Cerebellar nuclear complex (tissue), 1 donor: ENCODE measurements at regions not wholly inside any gene's neighbourhood (a gene's known extent, or its start where the extent isn't known, plus 50 kb on each side); places are given as distances from the start of the nearest gene placed in this dataset.

Experiments used
- DNase-seq, 2 experiments: peaks; one replicate each; lab custom pipeline; 2025; lab: John Stamatoyannopoulos, UW

GRCh38 chr17:77771145-77771544 is 187.4 kb upstream of the TNRC6C start:
- DNase-seq: no peak

DNA sequence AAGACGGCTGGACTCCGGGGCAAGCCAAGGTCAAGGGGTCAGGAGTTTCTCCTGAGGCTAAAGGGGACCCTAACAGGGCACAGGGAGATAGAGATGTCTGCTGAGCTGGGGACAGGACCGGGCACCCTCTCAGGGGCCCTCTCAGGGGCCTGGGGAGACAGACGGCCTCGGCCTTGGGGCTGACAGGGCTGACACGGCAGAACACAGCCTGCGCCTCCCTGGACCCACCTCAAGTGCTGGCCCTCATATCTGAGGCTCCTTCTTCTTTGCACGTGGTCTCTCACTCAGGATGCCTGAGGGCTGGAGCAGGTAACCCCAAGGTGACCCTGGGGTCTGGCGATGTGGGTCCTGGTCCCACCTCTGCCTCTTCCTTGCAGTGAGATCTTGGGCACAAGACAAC is 186.9 kb upstream of the TNRC6C start:
- DNase-seq: no peak

DNA sequence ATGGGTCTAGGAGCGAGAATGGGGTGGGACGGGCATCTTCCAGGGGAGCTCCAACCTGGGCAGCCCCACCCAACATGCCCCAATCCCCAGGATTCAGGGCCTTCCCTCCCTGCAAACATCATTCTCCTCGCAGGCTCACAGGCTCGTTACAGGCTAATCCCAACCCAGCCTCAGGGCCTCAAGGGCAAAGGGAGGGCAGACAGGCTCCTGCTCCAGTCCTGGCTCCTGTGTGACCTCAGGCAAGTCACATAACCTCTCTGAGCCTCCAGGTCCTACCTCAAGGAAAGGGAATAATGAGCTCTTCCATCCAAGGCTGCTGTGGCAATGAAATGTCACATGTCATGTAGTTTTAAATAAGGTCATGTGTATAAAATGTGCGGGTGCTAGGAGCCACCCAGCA is 186.5 kb upstream of the TNRC6C start:
- DNase-seq: no peak

- no peak for DNase-seq
Observed at GRCh38 chr17:77772461-77772897, 186.0 kb upstream of the TNRC6C start.

GRCh38 chr17:77772899-77773358 is 185.6 kb upstream of the TNRC6C start:
- DNase-seq: no peak

- no peak for DNase-seq
Observed at GRCh38 chr17:77774182-77774581, 184.3 kb upstream of the TNRC6C start.

DNA sequence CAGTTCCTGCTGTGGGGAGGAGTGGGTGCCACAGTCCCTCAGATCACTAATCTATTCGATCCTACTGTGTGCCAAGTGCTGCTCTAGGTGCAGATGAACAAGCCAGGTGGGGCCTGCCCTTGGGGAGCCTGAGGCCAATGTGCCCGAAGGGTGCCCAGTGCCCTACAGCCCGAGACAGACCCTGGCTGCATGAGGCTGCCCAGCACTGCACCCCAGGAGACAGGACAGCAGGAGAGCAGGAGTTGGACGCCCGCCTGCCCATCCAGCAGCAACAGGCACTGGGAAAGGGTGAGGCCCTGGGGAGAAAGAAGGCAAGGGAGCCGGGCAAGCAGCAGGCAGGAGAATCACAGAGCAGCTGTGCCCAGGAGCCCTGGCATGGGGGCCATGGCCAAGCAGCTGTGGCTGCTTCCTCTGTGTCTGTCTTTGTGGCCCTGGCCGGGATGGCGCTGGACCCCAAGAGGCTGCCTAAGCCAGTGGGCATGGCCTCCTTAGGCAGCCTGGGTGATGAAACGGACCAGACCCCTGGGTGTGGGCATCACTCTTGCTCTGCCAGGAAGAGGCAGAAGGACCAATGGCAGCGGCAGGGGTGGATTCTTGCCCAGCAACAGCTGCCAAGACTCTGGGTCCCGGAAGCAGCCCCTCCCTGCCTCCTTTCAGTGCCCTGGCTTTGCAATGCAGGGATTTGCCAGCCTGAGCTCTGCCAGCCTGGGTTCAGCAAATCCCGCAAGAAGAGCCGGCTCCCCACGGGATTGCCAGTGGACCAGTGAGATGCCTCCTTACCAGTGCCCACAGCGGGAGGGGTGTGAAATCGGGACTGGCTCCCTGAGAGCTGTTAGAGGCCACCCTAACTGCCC is 179.6 kb upstream of the TNRC6C start:
- DNase-seq: no peak

DNA sequence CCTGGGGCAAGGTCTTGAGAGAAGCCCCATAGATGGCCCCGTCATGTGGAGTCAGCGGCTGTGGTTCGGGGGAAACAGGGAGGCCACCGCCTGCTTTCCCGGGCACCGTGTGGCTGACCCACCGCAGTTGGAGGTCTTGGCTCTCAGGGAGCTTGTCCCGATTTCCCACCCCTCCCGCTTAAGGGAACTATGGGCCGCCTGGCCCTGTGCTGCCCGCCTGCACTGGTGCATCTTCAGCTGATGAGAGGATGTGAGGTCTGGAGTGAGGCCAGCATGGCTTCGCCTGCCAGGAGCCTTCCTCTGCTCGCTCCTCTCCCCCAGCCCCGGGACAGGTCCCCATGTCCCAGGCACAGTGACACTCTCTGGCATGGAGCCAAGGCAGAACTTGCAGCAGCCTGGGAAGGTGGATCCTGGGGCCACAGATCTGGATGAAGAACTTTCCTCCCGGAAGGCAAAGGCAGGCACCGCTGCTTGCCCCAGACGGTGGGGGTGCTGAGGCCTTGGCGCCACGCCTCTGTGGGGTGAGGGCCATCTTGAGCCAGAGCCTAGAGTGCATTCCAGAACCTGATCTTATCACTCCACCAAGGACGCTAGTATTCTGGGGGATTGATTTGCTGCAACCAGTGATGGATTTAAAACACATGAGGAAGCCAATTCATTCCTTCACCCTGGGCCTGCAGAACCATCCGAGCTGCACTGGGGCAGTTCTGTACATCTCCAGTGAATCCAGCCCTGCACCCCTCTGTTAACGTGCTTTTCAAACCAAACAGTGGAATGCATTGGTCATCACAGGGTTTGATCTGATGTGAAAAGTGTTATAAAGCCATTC is 178.6 kb upstream of the TNRC6C start:
- DNase-seq: no peak

DNA sequence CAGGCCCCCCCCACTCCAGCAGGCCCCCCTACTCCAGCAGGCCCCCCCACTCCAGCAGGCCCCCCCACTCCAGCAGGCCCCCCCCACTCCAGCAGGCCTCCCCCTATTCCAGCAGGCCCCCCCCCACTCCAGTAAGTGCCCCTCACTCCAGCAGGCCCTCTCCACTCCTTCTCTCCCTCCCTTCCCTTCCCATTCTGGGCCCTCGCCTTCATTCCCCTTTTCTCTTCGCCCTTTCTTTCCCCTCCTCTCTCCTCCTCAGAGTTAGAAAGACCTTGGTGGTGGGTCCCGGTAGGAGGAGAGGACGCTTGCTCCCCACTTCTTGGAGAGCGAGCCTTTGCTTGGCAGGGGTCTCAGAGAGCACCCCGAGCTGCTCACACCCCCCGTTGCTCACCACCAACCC is 177.0 kb upstream of the TNRC6C start:
- DNase-seq: no peak

GRCh38 chr17:77782201-77782600 is 176.3 kb upstream of the TNRC6C start:
- DNase-seq: no peak

DNA sequence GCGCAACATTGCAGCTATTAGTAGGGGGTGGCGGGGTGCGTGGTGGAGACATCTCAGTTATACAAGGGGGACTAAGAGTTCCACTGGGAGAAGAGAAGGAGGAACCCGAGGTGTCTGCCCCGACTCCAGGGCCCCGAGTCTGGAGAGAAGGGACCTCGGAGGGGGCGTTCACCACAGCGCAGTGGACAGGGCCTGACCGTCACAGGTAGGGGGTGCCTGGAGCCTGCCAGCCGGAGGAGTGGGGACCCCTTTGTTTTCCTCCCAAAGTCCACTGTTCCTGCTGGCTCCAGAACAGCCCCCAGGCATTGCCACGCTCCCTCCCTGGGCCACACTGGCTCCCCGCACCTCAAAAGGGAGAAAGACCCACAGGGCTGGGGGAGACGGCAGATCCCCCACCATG is 175.9 kb upstream of the TNRC6C start:
- no peak for DNase-seq

DNA sequence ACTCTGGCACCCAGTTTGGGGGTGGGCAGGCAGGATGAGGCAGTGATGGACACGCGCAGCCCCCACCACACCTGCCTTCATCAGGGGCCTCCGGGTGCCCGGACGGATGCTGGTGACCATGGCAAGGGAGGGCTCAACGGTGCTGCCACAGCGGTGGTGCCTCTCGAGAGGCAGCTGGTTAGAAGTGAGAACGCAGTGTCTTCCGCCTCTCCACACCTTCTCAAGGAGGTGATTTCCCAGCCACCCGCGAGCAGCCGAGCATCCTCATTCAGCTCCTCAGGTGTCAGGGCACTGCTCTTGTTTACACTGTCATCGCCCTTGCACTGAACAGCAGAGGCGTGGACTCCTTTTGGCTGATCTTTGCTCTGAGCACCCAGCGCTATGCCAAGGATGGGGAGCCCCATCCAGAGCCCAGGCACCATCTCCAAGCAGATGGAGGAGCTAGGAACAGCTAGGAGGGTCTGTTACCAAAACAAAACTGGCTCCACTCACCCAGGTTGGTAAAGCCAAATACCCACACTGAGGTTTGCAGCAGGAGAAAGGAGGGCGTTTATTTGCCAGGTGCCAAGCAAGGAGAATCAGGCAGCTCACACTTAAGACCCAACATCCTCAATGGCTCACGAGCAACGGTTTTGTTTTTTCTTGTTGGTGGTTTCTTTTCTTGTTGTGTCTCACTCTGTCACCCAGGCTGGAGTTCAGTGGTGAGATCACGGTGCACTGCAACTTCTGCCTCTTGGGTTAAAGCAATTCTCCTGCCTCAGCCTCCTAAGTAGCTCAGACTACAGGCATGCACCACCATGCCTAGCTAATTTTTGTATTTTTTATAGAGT is 174.3 kb upstream of the TNRC6C start:
- DNase-seq: no peak

DNA sequence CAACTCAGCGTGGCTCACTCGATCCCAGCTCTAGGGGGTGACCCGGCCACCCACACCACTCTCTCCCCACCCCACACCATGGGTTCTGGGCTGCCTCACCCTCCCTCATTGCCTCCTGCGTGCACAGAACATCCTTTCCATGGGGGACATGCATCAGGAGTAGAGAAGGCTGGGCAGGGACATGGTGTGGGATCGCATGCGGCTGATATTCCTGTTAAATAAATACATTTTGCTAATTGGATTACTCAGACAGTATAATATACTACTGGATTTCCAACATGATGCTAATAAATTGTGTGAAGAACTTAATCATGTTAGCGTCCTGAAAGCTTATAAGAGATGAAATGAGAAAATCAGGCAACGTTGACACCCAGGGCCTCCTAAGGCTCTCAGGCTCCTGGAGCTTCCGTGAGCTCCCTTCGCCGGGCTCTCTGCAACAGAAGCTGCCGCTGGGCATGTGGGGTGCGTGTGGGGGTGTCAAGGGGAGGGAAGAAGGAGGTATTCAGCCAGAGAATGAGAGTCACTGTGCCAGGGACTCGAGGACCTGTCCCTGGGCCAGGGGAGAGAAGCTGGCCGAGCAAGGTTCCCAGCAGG is 173.1 kb upstream of the TNRC6C start:
- DNase-seq: no peak

GRCh38 chr17:77786090-77786489 is 172.4 kb upstream of the TNRC6C start:
- DNase-seq: no peak

- no peak for DNase-seq
Observed at GRCh38 chr17:77786740-77787505, 171.6 kb upstream of the TNRC6C start.

- no peak for DNase-seq
Observed at GRCh38 chr17:77790143-77790829, 168.2 kb upstream of the TNRC6C start.

- DNase-seq: no peak
Observed at GRCh38 chr17:77792626-77793025, 165.9 kb upstream of the TNRC6C start.

GRCh38 chr17:77793146-77793970 is 165.1 kb upstream of the TNRC6C start:
- no peak for DNase-seq

- no peak for DNase-seq
Observed at GRCh38 chr17:77793971-77794235, 164.6 kb upstream of the TNRC6C start.

DNA sequence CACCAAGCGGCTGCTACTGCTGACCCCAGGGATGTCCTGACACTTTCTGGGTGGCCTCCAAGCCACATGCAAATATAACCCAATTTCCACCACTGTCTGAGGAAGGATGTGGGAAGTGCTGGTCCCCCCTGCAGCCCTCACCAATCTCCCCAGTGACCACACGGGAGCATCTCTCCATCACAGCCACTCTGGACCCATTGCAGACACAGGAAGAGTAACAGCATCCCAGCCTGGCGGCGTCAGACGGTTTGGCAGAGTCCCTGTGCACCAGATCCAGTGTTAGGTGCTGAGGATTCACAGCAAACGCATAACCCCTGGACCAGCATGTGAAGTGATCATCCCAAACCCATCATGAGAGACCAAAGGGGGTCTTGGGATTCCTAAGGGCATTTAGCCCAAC is 163.7 kb upstream of the TNRC6C start:
- no peak for DNase-seq
